ENCODE measurements at regions not wholly inside any gene's neighbourhood (a gene's known extent, or its start where the extent isn't known, plus 50 kb on each side); places are given as distances from the start of the nearest gene placed in this dataset.

DNA sequence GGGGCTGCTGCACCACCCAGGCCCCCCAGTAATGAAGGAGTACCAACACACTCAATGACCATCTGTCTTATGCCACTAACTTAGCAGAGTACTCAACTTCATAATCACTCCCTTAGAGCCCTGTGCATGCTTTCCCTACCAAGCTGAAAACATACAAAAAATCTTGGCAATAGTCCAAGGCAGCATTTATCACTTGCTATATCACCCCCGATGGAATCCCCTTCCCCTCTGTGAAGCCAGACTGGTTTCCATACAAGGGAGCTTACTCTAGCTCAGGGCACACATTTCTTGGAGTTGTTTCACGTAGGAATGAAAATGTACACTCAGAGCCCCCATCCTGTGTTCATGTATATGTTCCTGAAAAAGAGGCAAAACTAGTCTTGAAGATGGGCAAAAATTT is 301.3 kb upstream of the TENM4 start:
- DNase-seq (ENCODE audit: low spot score) = no peak

DNA sequence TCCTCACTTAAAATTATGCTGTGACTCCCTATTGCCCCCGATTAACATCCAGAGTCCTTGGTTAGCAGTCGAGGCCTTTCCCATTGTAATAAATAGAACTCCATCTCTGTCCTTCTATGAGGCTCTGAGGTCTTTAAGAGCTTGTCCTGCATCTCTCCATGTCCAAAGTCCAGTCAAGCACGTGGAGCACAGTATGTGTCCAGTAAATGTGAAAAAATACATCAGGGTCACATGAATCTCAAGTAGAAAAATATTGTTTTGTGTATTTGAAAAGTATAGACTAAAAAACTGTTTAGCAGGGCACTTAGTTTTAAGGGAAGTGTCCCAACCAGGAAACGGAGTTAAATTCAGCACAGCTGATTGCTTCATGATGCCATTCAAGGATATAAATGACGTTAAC is 298.8 kb upstream of the TENM4 start:
- no peak for DNase-seq (ENCODE audit: low spot score)

GRCh38 chr11:79727221-79727620 is 286.4 kb upstream of the TENM4 start:
- DNase-seq (ENCODE audit: low spot score) = no peak

DNA sequence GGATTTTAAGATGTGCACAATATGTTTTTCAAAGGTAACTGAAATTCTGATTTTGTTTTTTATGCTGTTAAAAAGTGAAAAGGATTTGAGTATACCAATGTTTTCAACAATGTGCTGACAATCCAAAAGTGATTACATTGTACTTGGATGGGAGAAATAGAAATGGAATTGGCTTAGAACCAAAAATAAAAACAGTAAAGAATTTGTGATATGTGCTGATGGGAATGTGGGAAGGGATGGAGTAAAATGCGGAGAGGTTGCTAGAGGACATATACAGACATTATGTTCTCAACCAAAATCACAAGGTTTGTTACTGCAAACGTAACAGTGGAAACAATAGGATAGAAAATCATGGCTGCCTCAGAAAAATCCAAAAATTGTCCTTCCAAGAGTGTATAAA is 279.3 kb upstream of the TENM4 start:
- no peak for DNase-seq (ENCODE audit: low spot score)

- peak; percentile 62 for DNase-seq (ENCODE audit: low spot score)
Observed at GRCh38 chr11:79708319-79708932, 267.6 kb upstream of the TENM4 start.

- no peak for DNase-seq (ENCODE audit: low spot score)
Observed at GRCh38 chr11:79705648-79706047, 264.8 kb upstream of the TENM4 start.

DNA sequence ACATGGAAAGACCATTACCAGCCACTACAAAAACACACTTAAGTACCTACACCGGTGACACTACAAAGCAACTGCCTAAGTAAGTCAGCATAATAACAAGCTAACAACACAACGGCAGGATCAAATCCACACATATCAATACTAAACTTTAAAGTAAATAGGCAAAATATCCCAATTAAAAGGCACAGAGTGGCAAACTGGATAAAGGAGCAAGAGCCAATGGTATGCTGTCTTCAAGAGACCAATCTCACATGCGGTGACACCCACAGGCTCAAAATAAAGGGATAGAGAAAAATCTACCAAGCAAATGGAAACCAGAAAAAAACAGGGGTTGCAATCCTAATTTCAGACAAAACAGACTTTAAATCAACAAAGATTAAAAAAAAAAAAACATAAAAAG is 261.5 kb upstream of the TENM4 start:
- DNase-seq (ENCODE audit: low spot score) = no peak

- DNase-seq (ENCODE audit: low spot score) = no peak
Observed at GRCh38 chr11:79699246-79699645, 258.4 kb upstream of the TENM4 start.

GRCh38 chr11:79697905-79698304 is 257.1 kb upstream of the TENM4 start:
- DNase-seq (ENCODE audit: low spot score) = no peak

DNA sequence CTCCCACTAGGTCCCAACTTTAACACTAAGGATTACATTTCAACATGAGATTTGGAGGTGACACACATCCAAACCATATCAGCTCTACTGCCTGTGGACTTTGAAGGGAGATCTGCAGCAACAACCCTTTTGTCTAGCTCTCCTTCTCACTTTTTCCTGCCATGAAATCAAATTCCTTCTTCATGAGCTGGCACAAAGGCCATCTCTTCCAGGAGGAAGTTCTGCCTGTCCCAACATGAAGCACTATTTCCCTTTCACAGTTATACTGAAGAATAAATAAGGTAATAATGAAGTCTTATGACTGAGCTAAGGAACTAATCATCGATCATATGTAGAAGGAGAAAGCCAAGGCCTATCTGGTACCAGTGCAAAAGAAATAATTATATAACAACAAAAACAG is 253.5 kb upstream of the TENM4 start:
- no peak for DNase-seq (ENCODE audit: low spot score)

GRCh38 chr11:79691445-79691844 is 250.6 kb upstream of the TENM4 start:
- DNase-seq (ENCODE audit: low spot score) = no peak

- DNase-seq (ENCODE audit: low spot score) = no peak
Observed at GRCh38 chr11:79686703-79687419, 246.0 kb upstream of the TENM4 start.

DNA sequence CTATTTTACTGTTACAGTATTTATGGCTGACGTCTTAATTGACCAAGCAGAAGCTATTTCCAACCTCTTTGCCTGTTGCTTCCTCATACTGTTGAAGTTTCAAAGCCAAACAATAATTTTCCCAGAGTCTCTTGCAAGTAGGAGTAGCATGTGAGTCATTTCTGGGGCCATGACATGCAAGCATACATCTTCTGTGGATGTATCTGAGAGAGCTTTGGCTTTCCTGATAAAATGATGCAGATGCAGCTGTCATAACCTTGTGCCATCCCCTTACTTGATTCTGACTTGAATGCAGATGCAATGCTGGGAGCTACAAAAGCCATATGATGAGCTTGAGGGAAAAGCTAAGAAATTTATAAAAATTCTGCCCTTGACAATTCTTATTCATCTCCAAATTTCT is 243.1 kb upstream of the TENM4 start:
- DNase-seq (ENCODE audit: low spot score) = no peak

DNA sequence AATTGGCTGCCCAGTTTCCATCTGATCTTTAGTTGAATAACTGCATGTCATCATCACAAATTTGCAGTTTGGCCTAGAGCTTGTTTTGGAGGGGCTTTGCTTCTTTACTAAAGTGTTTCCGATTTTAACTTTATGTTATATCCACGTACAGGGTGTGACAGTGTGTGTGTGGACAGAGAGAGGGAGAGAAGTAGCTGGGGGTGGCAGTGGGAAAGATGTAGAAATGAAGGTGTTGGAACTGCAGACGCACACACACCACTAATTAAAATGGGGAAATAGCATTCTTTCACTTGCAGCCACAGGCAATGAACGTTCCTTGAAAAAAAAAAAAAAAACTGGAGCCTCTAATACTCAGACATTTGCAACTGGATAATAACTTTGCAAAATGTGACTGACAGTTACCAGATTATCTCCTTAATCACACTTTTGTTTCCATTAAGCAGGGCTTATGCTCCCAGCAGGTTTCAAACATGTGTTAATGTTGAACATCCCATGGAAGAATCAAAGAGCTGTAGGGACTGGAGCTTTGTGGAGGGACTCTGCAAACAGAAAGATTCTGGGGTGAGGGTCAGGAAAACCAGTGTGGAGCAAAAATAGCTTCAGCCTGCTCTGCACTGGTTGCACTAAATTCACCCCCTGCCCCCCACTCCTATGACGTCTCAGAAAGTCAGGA is 238.1 kb upstream of the TENM4 start:
- DNase-seq (ENCODE audit: low spot score) = no peak

GRCh38 chr11:79676396-79676795 is 235.6 kb upstream of the TENM4 start:
- no peak for DNase-seq (ENCODE audit: low spot score)

- no peak for DNase-seq (ENCODE audit: low spot score)
Observed at GRCh38 chr11:79675081-79675480, 234.3 kb upstream of the TENM4 start.

DNA sequence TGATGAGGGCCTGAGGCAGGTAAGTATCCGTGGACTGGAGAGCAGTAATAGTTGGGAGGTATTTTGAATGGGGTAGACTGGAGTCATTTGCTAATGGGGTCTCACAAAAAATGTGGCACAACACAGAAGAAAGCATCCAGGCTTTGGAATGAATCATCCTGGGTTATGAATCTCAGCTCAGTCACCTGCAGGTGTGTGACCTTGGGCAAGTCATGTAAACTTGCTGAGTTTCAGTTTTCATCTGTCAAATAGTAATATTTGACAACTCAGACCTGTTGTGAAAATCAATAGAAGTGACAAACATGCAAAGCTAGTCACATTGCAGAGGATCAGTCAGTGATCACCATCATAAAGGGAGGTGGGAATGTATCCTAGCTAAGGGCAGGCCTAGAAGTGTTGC is 232.0 kb upstream of the TENM4 start:
- no peak for DNase-seq (ENCODE audit: low spot score)

DNA sequence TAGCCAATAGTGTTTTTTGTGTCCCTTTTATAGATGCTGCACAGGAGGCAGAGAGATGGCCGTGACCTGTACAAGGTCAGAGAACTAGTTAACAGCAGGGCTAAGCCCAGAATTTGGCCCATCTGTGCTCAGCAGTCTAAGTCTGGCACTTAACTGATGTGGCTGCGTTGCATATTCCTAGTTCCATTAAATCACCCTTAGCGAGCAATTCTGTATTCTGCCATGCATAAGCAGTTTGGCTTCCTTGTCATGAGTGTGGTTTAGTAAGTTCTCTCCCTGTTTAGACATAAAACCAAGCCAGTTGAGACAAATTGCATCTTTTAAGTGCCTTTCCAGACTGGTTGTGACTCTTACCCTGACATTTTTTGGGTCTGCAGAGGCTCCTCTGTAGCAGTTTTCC is 230.6 kb upstream of the TENM4 start:
- DNase-seq (ENCODE audit: low spot score) = no peak

DNA sequence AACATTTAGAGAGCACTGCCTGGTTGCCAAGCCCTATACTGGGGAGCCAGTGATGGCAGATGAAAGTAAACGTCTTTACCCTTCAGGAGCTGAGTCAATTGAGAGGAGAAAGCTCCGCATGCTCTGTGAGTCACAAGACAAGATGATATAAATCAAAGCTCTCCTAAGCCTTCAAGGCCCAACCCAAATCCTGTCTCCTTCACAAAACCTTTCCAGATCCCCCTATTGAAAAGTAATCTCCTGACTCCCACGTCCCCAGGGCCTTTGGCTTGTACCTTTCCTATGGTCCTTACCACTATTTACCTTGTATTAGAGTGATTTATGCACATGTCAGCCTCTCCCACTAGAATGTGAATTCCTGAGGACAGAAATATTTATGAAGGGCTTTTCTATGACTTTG is 230.1 kb upstream of the TENM4 start:
- no peak for DNase-seq (ENCODE audit: low spot score)

GRCh38 chr11:79668575-79668974 is 227.7 kb upstream of the TENM4 start:
- DNase-seq (ENCODE audit: low spot score) = no peak

DNA sequence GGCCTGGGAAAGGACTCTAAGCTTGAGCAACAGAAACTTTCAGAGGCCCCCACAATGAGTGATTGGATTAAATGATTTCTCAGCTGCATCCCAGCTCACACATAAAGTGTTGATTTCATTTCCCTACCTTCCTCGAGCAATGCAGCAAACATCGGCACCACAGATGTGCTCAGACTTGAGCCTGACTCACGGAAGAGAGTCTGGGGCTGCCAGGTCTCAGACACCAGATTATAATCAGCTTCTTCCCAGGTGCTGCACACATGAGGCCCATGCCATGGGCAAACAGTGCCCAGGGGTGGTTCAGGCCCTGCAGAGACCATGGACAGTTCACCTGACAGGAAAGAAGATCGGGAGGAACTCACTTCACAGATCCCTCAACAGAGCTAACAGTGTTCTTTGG is 226.6 kb upstream of the TENM4 start:
- no peak for DNase-seq (ENCODE audit: low spot score)

DNA sequence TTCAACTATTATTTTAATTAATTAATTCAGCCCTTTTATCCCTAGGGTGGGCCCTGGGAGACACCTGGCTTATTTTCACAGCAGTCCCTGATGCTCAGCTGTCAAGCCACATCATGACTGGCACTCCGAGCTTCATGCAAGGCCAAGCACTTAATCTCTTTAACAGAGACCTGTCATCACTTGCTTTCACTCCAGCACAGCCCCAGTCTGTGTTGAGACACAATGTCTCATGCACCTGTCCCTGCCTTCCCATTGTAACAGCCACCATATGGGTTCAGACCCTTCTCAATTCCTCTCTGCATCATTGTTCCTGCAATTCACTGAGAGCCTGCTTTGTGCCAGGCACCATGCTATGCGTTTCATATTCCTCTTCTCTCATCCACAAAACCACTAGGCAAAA is 222.2 kb upstream of the TENM4 start:
- DNase-seq (ENCODE audit: low spot score) = no peak

GRCh38 chr11:79661373-79661772 is 220.5 kb upstream of the TENM4 start:
- no peak for DNase-seq (ENCODE audit: low spot score)
